ENCODE measurements at regions not wholly inside any gene's neighbourhood (a gene's known extent, or its start where the extent isn't known, plus 50 kb on each side); places are given as distances from the start of the nearest gene placed in this dataset.

DNA sequence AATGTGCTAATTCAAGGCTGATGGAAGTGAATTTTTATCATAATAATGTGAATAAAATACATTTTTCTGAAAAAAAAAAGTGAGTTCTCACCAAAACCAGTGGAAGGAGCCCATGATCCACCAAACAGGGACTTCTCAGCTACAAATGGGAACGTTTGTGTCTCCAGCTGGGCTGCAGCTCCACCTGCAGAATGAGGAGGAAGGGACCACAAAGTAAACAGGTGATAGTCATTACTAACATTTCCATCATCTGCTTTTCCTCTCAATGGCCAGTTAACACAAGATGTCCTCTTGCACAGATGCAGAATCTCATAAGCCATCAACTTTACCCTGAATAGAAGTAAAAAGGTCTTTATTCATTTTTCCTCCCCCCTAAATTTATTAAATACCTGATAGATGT is 246.2 kb downstream of the MRPL39 start:
- Histone ChIP-seq H3K36me3 (no peaks in the 10 kb centered on the region), H3K27me3 (replicated peaks; ENCODE audit: insufficient read depth) (no peaks in the 10 kb centered on the region), H3K27ac (no peak overlapping the region), H3K9me3 (no peaks in the 10 kb centered on the region), H3K4me3 (no peak overlapping the region), H3K4me1 (ENCODE audit: control insufficient read depth in 1 of 2, low read depth in 2 of 2) (no peaks in the 10 kb centered on the region)
- DNase-seq (ENCODE audit: low spot score) (no peak), ATAC-seq (ENCODE audit: insufficient number of reproducible peaks, low FRiP score, low read depth) (no peak)
- TF ChIP-seq, protein P1, sequence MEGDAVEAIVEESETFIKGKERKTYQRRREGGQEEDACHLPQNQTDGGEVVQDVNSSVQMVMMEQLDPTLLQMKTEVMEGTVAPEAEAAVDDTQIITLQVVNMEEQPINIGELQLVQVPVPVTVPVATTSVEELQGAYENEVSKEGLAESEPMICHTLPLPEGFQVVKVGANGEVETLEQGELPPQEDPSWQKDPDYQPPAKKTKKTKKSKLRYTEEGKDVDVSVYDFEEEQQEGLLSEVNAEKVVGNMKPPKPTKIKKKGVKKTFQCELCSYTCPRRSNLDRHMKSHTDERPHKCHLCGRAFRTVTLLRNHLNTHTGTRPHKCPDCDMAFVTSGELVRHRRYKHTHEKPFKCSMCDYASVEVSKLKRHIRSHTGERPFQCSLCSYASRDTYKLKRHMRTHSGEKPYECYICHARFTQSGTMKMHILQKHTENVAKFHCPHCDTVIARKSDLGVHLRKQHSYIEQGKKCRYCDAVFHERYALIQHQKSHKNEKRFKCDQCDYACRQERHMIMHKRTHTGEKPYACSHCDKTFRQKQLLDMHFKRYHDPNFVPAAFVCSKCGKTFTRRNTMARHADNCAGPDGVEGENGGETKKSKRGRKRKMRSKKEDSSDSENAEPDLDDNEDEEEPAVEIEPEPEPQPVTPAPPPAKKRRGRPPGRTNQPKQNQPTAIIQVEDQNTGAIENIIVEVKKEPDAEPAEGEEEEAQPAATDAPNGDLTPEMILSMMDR (IDR thresholded peaks at IDR 0.05): no peak

DNA sequence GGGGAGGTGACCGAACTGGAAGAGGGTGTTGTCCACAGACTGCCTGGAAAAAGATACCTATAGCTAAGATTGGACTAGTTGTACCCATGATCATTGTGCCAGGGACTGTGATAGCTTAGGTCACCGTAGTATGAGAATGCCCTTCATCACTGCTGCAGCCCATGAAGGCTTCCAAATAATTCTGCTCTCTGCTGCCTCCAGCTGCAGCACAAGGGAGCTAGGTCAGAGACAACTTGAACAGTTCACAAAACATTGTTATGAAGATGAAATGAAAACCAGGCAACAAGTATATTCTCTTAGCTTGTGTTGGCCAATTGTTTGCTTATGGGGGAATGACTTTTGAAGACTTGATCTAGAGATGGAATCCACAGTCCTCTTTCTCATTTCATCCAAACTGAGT is 246.7 kb downstream of the MRPL39 start:
- no peaks in the 10 kb centered on the region for H3K9me3 ChIP-seq
- no peak overlapping the region for H3K4me3 ChIP-seq
- no peaks in the 10 kb centered on the region for H3K36me3 ChIP-seq
- DNase-seq (ENCODE audit: low spot score): no peak
- no peak overlapping the region for H3K27ac ChIP-seq
- H3K27me3 ChIP-seq (replicated peaks; ENCODE audit: insufficient read depth): no peaks in the 10 kb centered on the region
- ATAC-seq (ENCODE audit: insufficient number of reproducible peaks, low FRiP score, low read depth): no peak
- H3K4me1 ChIP-seq (ENCODE audit: control insufficient read depth in 1 of 2, low read depth in 2 of 2): no peaks in the 10 kb centered on the region
- TF ChIP-seq, protein P1 (IDR thresholded peaks at IDR 0.05): no peak

DNA sequence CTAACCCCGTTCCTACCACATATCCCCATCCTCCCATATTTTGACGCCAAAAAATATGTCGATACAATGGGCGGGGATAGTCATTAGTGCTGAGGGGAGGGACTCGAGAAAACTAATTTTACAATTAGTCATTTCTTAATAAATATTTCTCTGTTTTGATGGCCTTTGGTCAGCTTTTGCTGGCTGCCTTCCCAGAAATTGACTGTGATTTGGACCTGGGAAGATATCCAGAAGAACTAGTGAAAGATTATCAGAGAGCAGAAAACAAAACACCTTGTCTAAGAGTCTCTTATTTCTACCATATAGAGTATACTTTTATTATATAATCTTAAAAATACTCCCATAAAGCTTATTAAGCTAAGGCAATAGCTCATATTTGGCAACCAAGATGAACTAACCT is 247.6 kb downstream of the MRPL39 start:
- H3K27ac ChIP-seq: no peak overlapping the region
- DNase-seq (ENCODE audit: low spot score): no peak
- no peaks in the 10 kb centered on the region for H3K27me3 ChIP-seq (replicated peaks; ENCODE audit: insufficient read depth)
- H3K36me3 ChIP-seq: no peaks in the 10 kb centered on the region
- no peaks in the 10 kb centered on the region for H3K9me3 ChIP-seq
- no peak for ATAC-seq (ENCODE audit: insufficient number of reproducible peaks, low FRiP score, low read depth)
- no peak overlapping the region for H3K4me3 ChIP-seq
- TF ChIP-seq, protein P1 (IDR thresholded peaks at IDR 0.05): no peak
- no peaks in the 10 kb centered on the region for H3K4me1 ChIP-seq (ENCODE audit: control insufficient read depth in 1 of 2, low read depth in 2 of 2)

DNA sequence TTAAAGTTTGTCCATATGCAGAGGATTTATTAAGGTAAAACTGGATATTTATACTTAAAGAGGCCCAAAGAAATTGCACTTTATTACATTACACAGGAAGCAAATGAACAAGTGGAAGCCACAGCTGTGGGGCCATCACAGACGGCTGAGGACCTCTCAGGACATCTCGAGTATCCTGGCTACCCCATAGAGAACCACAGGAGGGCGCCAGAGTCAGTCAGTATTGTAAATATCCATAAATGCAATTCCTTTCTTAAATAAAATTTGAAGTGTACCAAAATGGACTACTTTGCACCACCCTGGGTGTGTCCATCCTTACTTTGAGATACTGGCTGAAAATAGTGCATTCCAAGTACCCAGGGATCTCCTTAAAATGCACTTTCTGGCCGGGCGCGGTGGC is 257.2 kb downstream of the MRPL39 start:
- H3K4me3 ChIP-seq: no peak overlapping the region
- H3K4me1 ChIP-seq (ENCODE audit: control insufficient read depth in 1 of 2, low read depth in 2 of 2): no peaks in the 10 kb centered on the region
- no peak overlapping the region for H3K27ac ChIP-seq
- H3K9me3 ChIP-seq: no peaks in the 10 kb centered on the region
- TF ChIP-seq, protein P1 (IDR thresholded peaks at IDR 0.05): no peak
- H3K27me3 ChIP-seq (replicated peaks; ENCODE audit: insufficient read depth): no peaks in the 10 kb centered on the region
- no peak for ATAC-seq (ENCODE audit: insufficient number of reproducible peaks, low FRiP score, low read depth)
- no peaks in the 10 kb centered on the region for H3K36me3 ChIP-seq
- DNase-seq (ENCODE audit: low spot score): no peak

DNA sequence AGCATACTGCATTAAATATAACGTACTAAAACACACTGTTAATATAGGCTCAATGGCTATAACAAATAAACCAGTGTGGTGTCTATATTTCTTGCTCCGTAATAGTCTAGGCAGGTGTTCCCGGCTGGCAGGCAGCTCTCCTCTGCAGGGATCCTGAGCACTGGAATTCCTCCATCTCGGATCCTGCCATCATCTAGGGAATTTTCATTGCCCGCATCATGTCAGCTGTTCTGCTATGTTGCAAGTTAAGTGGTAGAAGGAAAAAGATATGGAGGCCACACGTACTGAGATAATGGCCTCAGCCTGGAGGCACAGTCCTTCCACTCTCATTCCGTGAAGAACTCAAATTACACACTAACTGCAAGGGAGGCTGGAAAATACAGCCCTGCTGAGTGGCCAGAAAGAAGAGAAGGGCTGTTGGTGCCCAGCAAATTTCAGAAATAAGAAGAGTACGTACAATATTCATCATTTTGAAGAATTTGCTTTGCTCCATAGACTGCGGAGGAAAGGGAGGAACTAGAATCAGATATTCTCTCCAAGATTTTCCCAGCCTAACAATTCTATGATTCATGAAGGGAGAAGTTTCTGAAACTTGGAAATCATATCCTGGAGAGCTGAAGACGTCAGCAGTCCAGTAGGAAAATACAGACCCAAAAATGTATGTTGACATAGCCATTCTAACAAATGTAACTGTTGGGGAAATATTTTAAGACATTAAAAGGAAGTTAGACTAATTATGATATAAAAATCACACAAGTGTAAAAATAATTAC is 263.3 kb downstream of the MRPL39 start:
- TF ChIP-seq, protein P1 (IDR thresholded peaks at IDR 0.05): no peak
- Histone ChIP-seq H3K36me3 (no peaks in the 10 kb centered on the region), H3K27me3 (replicated peaks; ENCODE audit: insufficient read depth) (no peaks in the 10 kb centered on the region), H3K9me3 (no peaks in the 10 kb centered on the region), H3K4me3 (no peak overlapping the region), H3K4me1 (ENCODE audit: control insufficient read depth in 1 of 2, low read depth in 2 of 2) (no peaks in the 10 kb centered on the region), H3K27ac (no peak overlapping the region)
- no peak for ATAC-seq (ENCODE audit: insufficient number of reproducible peaks, low FRiP score, low read depth)
- no peak for DNase-seq (ENCODE audit: low spot score)
